BE2C (cell line): ENCODE measurements at regions not wholly inside any gene's neighbourhood (a gene's known extent, or its start where the extent isn't known, plus 50 kb on each side); places are given as distances from the start of the nearest gene placed in this dataset.

Source experiments
- DNase-seq: peaks from one replicate; pipeline ENCODE4 v3.0.0-alpha.2; 2020
- H3K27me3 ChIP-seq: fragments of 250-450 bp; sonication (Bioruptor Pico); 2 replicates; pipeline ENCODE4 v1.5.1; 2020; ENCODE audit warnings: mild to moderate bottlenecking
- H3K36me3 ChIP-seq: fragments of 250-450 bp; sonication (Bioruptor Pico); 2 replicates; pipeline ENCODE4 v1.5.1; 2020; ENCODE audit warnings: mild to moderate bottlenecking
- H3K4me1 ChIP-seq: fragments of 250-450 bp; sonication (Bioruptor Pico); 2 replicates; pipeline ENCODE4 v1.5.1; 2020
- H3K4me3 ChIP-seq: 2 replicates; pipeline ENCODE4 v1.5.1; 2011; ENCODE audit warnings: low read depth, low read length
- H3K9me3 ChIP-seq: fragments of 250-450 bp; sonication (Bioruptor Pico); 2 replicates; pipeline ENCODE4 v1.5.1; 2020
- TF ChIP-seq, protein P1 (sequence below): IDR thresholded peaks from 2 replicates; pipeline ENCODE4 v1.5.1; 2012; ENCODE audit warnings: mild to moderate bottlenecking, low read depth, low read length

DNA sequence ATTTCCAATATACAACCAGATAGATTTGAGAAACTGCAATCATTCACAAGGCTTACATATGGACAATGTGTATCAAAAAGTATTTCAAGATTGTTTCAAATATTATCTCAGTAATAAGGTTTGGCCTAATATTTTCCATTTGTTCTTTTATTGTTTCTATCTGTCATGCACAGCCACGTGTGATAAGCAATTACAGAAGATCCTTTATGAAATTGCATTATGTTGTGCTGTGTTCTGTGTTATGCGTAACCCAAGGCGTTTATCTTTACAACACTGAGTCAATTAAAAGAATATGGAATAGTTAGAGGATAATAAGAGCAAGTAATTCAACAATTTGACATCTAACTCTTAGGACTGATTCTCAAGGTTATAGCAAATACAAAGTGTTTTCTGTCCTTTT, 1009.3 kb upstream of the PRMT6 start:
- peaks cover 9% of the 10 kb centered on the region; the same call in 1 of the 2 replicates for H3K4me1 ChIP-seq
- H3K9me3 ChIP-seq, result no peaks in the 10 kb centered on the region
- no peaks in the 10 kb centered on the region for H3K27me3 ChIP-seq
- TF ChIP-seq, protein P1, sequence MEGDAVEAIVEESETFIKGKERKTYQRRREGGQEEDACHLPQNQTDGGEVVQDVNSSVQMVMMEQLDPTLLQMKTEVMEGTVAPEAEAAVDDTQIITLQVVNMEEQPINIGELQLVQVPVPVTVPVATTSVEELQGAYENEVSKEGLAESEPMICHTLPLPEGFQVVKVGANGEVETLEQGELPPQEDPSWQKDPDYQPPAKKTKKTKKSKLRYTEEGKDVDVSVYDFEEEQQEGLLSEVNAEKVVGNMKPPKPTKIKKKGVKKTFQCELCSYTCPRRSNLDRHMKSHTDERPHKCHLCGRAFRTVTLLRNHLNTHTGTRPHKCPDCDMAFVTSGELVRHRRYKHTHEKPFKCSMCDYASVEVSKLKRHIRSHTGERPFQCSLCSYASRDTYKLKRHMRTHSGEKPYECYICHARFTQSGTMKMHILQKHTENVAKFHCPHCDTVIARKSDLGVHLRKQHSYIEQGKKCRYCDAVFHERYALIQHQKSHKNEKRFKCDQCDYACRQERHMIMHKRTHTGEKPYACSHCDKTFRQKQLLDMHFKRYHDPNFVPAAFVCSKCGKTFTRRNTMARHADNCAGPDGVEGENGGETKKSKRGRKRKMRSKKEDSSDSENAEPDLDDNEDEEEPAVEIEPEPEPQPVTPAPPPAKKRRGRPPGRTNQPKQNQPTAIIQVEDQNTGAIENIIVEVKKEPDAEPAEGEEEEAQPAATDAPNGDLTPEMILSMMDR, result no peak
- H3K4me3 ChIP-seq, result no peak overlapping the region
- DNase-seq, result no peak
- no peaks in the 10 kb centered on the region for H3K36me3 ChIP-seq

DNA sequence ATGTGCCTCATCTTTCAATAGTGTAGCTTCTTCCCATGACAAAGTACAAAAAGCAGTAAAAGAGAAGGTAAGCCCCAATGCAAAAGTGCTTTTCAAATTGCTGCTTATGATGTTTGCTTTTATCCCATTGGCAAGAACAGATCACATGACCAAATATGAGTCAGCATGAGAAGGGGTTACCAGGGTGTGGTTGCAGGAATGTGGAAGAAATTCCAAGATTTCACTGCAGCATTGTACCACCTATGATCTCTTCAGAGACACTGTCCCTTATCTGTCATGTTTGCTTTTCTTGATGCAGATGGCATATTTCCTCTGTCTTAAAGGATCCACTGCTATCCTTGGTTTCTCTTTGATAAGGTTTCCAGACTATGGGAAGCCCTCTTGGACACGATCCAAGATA, 1006.9 kb upstream of the PRMT6 start:
- Histone ChIP-seq H3K4me1 (peaks cover 9% of the 10 kb centered on the region; the same call in 1 of the 2 replicates), H3K27me3 (no peaks in the 10 kb centered on the region), H3K36me3 (no peaks in the 10 kb centered on the region), H3K9me3 (no peaks in the 10 kb centered on the region), H3K4me3 (no peak overlapping the region)
- TF ChIP-seq, protein P1, result no peak
- no peak for DNase-seq

DNA sequence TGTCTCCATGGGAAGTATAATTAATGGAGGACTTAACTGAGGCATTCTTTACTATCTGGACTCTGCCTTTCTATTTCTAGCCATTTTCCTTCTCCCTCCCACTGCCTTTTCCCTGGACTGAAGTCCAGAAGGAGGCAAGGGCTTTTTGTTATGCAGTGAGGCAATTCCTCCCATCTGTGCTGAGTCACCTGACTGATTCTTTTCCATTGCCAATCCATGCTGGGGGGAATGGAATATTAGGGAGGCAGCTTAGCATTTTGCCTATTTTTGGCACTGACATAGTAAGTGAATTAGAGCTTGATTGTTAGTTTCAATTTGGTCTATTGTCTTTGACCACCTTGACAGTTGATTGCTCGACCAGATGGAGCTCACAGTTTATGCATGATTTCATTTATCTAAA, 1000.6 kb upstream of the PRMT6 start:
- TF ChIP-seq, protein P1, result no peak
- Histone ChIP-seq H3K4me1 (no peaks in the 10 kb centered on the region; the same call in 1 of the 2 replicates), H3K9me3 (no peaks in the 10 kb centered on the region), H3K36me3 (no peaks in the 10 kb centered on the region), H3K27me3 (no peaks in the 10 kb centered on the region), H3K4me3 (no peak overlapping the region)
- no peak for DNase-seq

DNA sequence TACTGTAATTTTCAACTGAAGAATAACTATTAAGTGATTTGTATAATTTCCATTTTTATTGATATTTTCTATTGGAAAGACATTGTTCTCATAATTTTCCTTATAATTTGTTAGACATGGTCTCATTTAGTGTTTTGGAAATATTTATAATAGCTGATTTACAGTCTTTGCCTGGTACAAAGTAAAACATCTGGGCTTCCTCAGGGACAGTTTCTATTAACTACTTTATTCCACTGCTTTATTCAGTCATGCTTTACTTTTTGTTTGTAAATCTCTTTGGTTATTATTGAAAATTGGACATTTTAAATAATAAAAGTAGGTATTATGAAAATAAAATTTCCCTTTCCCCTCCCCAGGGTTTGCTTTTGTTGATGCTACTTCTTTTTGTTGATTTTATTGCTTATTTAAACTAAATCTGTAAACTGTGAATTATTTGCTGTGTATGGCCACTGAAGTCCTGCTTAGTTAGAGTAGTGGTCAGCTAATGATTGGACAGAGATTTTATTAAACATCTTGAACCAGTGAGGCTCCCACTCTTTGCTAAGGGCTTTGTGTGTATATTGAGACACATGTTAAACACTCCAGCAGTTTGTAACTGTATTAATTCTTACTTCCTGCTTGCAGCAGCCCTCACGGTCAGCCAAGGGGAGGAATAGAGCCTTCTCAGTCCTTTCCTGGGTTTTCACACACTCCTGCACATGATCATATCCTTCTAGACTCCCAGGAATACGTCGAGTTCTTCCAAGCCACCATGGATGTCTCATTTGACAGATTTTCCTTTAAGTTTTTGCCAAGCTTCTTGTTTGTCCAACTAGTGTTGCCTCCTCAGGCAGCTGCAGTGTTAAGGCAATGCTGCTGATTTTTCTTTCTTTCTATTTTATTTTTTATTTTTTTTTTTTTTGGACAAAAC, 994.6 kb upstream of the PRMT6 start:
- no peak for DNase-seq
- Histone ChIP-seq H3K9me3 (no peaks in the 10 kb centered on the region), H3K36me3 (no peaks in the 10 kb centered on the region)

DNA sequence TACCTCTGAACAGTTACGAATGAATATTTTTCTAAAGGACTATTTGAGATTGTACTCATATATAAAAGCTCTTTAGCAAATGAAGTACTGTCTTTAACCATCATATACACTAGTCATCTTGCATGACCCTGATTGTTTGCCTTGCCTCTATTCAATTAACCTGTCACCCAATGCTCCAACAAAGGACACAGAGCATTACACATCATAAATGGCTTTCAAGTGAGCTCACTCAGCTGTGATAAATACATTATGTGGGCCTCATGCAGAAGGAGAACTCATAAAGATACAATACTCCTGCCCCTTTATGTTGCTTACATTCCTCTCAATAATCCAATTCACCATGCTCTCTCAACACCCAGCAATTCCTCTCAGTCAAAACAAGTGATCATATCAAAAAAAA, 993.0 kb upstream of the PRMT6 start:
- no peaks in the 10 kb centered on the region for H3K27me3 ChIP-seq
- H3K4me1 ChIP-seq, result peaks cover 2% of the 10 kb centered on the region; the same call in 1 of the 2 replicates
- H3K4me3 ChIP-seq, result no peak overlapping the region
- H3K36me3 ChIP-seq, result no peaks in the 10 kb centered on the region
- H3K9me3 ChIP-seq, result no peaks in the 10 kb centered on the region
- TF ChIP-seq, protein P1, result no peak
- peak; percentile 21 for DNase-seq

More for the DNA sequence above, 994.6 kb upstream of the PRMT6 start:
- TF ChIP-seq, protein P1, result no peak
- H3K4me3 ChIP-seq, result no peak overlapping the region
- H3K27me3 ChIP-seq, result no peaks in the 10 kb centered on the region
- peaks cover 2% of the 10 kb centered on the region; the same call in 1 of the 2 replicates for H3K4me1 ChIP-seq
